Liver (tissue), 8 donors: ENCODE measurements at regions not wholly inside any gene's neighbourhood (a gene's known extent, or its start where the extent isn't known, plus 50 kb on each side); places are given as distances from the start of the nearest gene placed in this dataset.

Experiments used
- DNase-seq: peaks from one replicate; pipeline ENCODE4 v3.0.0-alpha.2; 2017; ENCODE audit warnings: low spot score
- H3K27ac ChIP-seq, 2 donors: one replicate each; pipeline ENCODE4 v1.7.0; 2013; ENCODE audit warnings: inconsistent platforms in 2 of 2, low read length in 2 of 2, control low read depth in 1 of 2, low read depth in 1 of 2, mild to moderate bottlenecking in 1 of 2
- H3K27me3 ChIP-seq, 4 donors: one replicate each; pipeline versions ENCODE4 v1.6.1 to v1.7.0; 2013; ENCODE audit warnings: low read length in 3 of 4, inconsistent platforms in 1 of 4, mild to moderate bottlenecking in 1 of 4, moderate library complexity in 1 of 4; ENCODE audit not compliant: control insufficient read depth in 4 of 4, insufficient read depth in 4 of 4
- H3K36me3 ChIP-seq, 4 donors: one replicate each; pipeline versions ENCODE4 v1.6.1 to v1.7.0; 2013; ENCODE audit warnings: low read length in 3 of 4, mild to moderate bottlenecking in 3 of 4, low read depth in 1 of 4, moderate library complexity in 1 of 4; ENCODE audit not compliant: control insufficient read depth in 4 of 4, insufficient read depth in 3 of 4
- H3K4me1 ChIP-seq, 4 donors: one replicate each; pipeline versions ENCODE4 v1.6.1 to v1.7.0; 2013; ENCODE audit warnings: low read length in 3 of 4, mild to moderate bottlenecking in 3 of 4, moderate library complexity in 1 of 4; ENCODE audit not compliant: control insufficient read depth in 4 of 4, insufficient read depth in 4 of 4
- H3K4me3 ChIP-seq, 3 donors: one replicate each; pipeline versions ENCODE4 v1.6.1 to v1.7.0; 2013; ENCODE audit warnings: low read length in 3 of 3, control low read depth in 1 of 3, low read depth in 1 of 3, mild to moderate bottlenecking in 1 of 3
- H3K9ac ChIP-seq, 2 donors: one replicate each; pipeline ENCODE4 v1.7.0; 2013; ENCODE audit warnings: low read length in 2 of 2, mild to moderate bottlenecking in 2 of 2, moderate library complexity in 2 of 2, control low read depth in 1 of 2, low read depth in 1 of 2
- H3K9me3 ChIP-seq, 4 donors: one replicate each; pipeline versions ENCODE4 v1.6.1 to v1.7.0; 2013; ENCODE audit warnings: low read length in 3 of 4; ENCODE audit not compliant: control insufficient read depth in 4 of 4
- ATF3 ChIP-seq: IDR thresholded peaks from 2 replicates; pipeline ENCODE4 v1.6.1; 2016; ENCODE audit warnings: antibody characterized with exemption
- CTCF ChIP-seq: fragments of 150-350 bp; IDR thresholded peaks from 2 replicates; pipeline ENCODE4 v1.5.1; 2017; ENCODE audit warnings: improper control_type of control experiment, low read depth, low read length; ENCODE audit not compliant: missing input control
- EGR1 ChIP-seq, 2 donors: IDR thresholded peaks; 2 replicates each; pipeline ENCODE4 v1.6.1; 2016 to 2018; ENCODE audit warnings: antibody characterized with exemption in 2 of 2, low read depth in 2 of 2
- FOXA1 ChIP-seq: IDR thresholded peaks from 2 replicates; pipeline ENCODE4 v1.6.1; 2016; ENCODE audit warnings: antibody characterized with exemption
- HNF4A ChIP-seq, 2 donors: conservative IDR thresholded peaks; 2 replicates each; pipeline ENCODE4 v1.6.1; 2016; ENCODE audit warnings: antibody characterized with exemption in 2 of 2, mild to moderate bottlenecking in 2 of 2
- HNF4G ChIP-seq: IDR thresholded peaks from 2 replicates; pipeline ENCODE4 v1.6.1; 2016; ENCODE audit warnings: antibody characterized with exemption
- JUND ChIP-seq, 2 donors: IDR thresholded peaks; 2 replicates each; pipeline ENCODE4 v1.6.1; 2016; ENCODE audit warnings: antibody characterized with exemption in 2 of 2
- MAX ChIP-seq: IDR thresholded peaks from 2 replicates; pipeline ENCODE4 v1.6.1; 2016; ENCODE audit warnings: antibody characterized with exemption
- NR2F2 ChIP-seq: IDR thresholded peaks from 2 replicates; pipeline ENCODE4 v1.6.1; 2016; ENCODE audit warnings: antibody characterized with exemption
- RAD21 ChIP-seq, 2 donors: IDR thresholded peaks; 2 replicates each; pipeline ENCODE4 v1.6.1; 2016; ENCODE audit warnings: antibody characterized with exemption in 2 of 2, mild to moderate bottlenecking in 2 of 2
- REST ChIP-seq: IDR thresholded peaks from 2 replicates; pipeline ENCODE4 v1.6.1; 2016; ENCODE audit warnings: antibody characterized with exemption, mild to moderate bottlenecking
- RXRA ChIP-seq, 2 donors: IDR thresholded peaks; 2 replicates each; pipeline ENCODE4 v1.6.1; 2017 to 2018; ENCODE audit warnings: antibody characterized with exemption in 2 of 2, mild to moderate bottlenecking in 1 of 2
- SP1 ChIP-seq: IDR thresholded peaks from 2 replicates; pipeline ENCODE4 v1.6.1; 2018; ENCODE audit warnings: antibody characterized with exemption, mild to moderate bottlenecking
- TAF1 ChIP-seq: conservative IDR thresholded peaks from 2 replicates; pipeline ENCODE4 v1.6.1; 2016; ENCODE audit warnings: antibody characterized with exemption, mild to moderate bottlenecking
- ZBTB33 ChIP-seq: IDR thresholded peaks from 2 replicates; pipeline ENCODE4 v1.6.1; 2016; ENCODE audit warnings: antibody characterized with exemption
- WGBS: extraction: QIAGEN DNeasy Blood & Tissue Kit; methylation state at CpG from one replicate; pipeline ENCODE4 v1.1.7; 2013; 5-methylcytosine and 5-hydroxymethylcytosine counted together
- donor health status: healthy.
- donor health status: healthy.
- donor health status: healthy.
- donor health status: healthy.
- donor health status: healthy.

GRCh38 chr9:20284601-20285289 is 337.6 kb downstream of the MLLT3 start:
- H3K9me3 ChIP-seq = no peaks in the 10 kb centered on the region
- DNase-seq = no peak
- TF ChIP-seq SP1 (no peak), FOXA1 (no peak), MAX (no peak), RAD21 (IDR thresholded peaks at IDR 0.05) (no peak), REST (no peak), HNF4G (no peak), EGR1 (IDR thresholded peaks at IDR 0.05; ENCODE audit: low read depth in 2 of 2) (no peak), JUND (IDR thresholded peaks at IDR 0.05) (no peak), ZBTB33 (no peak)
- H3K27ac ChIP-seq = no peak overlapping the region
- WGBS = 81% methylated on average over 3 of the region's 3 CpGs
- no peak overlapping the region for H3K9ac ChIP-seq
- H3K4me1 ChIP-seq = no peaks in the 10 kb centered on the region
- no peaks in the 10 kb centered on the region for H3K36me3 ChIP-seq
- no peak overlapping the region for H3K4me3 ChIP-seq
- no peaks in the 10 kb centered on the region for H3K27me3 ChIP-seq

GRCh38 chr9:20280330-20280729 is 342.0 kb downstream of the MLLT3 start:
- Histone ChIP-seq H3K4me3 (no peak overlapping the region), H3K27me3 (no peaks in the 10 kb centered on the region), H3K9me3 (peaks cover 0 to 7% (median 1%) of the 10 kb centered on the region in 4 donors), H3K36me3 (no peaks in the 10 kb centered on the region), H3K9ac (no peak overlapping the region), H3K27ac (no peak overlapping the region), H3K4me1 (no peaks in the 10 kb centered on the region)
- no peak for DNase-seq
- TF ChIP-seq HNF4A (conservative IDR thresholded peaks at IDR 0.05) = no peak
- TF ChIP-seq ATF3 = no peak
- TF ChIP-seq JUND (IDR thresholded peaks at IDR 0.05) = no peak
- no peak for TF ChIP-seq CTCF
- TF ChIP-seq TAF1 = no peak
- TF ChIP-seq MAX = no peak
- no peak for TF ChIP-seq NR2F2
- no peak for TF ChIP-seq SP1
- no peak for TF ChIP-seq FOXA1
- no peak for TF ChIP-seq ZBTB33
- no peak for TF ChIP-seq RXRA (IDR thresholded peaks at IDR 0.05)
- no peak for TF ChIP-seq RAD21 (IDR thresholded peaks at IDR 0.05)
- no peak for TF ChIP-seq REST
- 74% methylated on average over 3 of the region's 3 CpGs for WGBS
